Tongue (tissue), 1 donor: ENCODE measurements at regions not wholly inside any gene's neighbourhood (a gene's known extent, or its start where the extent isn't known, plus 50 kb on each side); places are given as distances from the start of the nearest gene placed in this dataset.

ENCODE experiments used
- DNase-seq: peaks from one replicate; pipeline ENCODE4 v3.0.0-alpha.2; 2015

- DNase-seq, result peak; percentile 21
Measured at GRCh38 chr4:144903953-144904711, 193.9 kb downstream of the ANAPC10 start.

DNA sequence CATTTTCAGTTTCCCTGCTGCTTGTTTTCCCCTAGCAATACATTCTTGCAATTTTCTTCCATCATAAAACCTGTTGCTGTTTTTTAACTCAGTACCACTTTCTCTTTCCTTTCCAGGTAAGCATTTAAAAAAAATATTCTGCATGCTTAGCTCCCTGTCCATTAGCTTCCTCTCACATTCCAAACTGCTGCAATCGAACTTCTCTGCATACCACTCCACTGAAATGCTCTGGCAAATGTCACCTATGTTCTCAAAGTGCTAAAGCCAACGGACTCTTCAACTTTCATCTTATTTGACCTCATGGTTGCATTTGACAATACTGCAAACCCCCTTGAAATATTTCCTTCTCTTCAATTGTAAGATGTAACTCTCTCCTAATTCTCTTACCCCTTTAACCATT is 192.7 kb downstream of the ANAPC10 start:
- no peak for DNase-seq

DNA sequence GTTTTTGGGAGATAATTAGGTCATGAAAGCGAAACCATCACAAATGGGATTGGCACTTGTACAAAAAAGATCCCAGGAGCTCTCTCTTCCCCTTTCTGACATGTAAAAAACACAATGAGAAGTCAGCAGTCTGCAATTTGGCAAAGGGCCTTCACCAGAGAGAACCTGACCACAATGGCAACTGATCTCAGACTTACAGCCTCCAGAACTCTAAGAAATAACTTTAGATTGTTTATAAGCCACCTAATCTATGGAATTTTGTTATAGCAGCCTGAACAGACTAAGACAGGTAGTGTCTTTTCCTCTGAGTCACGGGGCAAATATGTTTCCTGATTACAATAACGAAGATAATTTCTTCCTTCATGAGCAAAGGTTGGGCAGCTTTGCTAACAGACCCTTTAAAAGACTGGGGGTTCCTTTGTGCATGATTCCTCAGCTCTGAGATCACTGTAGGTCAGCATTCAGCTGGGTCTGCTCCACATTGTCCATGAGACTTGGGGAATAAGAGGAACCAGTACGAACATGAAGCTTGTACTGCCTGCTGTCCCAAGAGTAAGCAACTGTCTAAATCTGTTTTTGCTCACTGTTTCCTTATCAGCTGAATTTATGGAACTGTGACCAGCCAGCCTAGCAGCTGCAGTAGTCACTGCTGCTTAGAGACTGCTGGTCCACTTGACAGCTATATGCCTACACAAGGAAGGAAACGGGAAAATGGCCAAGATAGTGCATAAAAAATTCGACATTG is 191.6 kb downstream of the ANAPC10 start:
- peak; percentile 14 for DNase-seq

- peak; percentile 55 for DNase-seq
Measured at GRCh38 chr4:144910723-144911122, 187.3 kb downstream of the ANAPC10 start.
